Mesenteric fat pad (tissue), 1 donor: ENCODE measurements at regions not wholly inside any gene's neighbourhood (a gene's known extent, or its start where the extent isn't known, plus 50 kb on each side); places are given as distances from the start of the nearest gene placed in this dataset.

Source experiments
- DNase-seq: peaks from one replicate; pipeline ENCODE4 v3.0.0-alpha.2; 2020; ENCODE audit warnings: low spot score
- donor health status: DM: yes; HTN: yes; CAD: no.

DNA sequence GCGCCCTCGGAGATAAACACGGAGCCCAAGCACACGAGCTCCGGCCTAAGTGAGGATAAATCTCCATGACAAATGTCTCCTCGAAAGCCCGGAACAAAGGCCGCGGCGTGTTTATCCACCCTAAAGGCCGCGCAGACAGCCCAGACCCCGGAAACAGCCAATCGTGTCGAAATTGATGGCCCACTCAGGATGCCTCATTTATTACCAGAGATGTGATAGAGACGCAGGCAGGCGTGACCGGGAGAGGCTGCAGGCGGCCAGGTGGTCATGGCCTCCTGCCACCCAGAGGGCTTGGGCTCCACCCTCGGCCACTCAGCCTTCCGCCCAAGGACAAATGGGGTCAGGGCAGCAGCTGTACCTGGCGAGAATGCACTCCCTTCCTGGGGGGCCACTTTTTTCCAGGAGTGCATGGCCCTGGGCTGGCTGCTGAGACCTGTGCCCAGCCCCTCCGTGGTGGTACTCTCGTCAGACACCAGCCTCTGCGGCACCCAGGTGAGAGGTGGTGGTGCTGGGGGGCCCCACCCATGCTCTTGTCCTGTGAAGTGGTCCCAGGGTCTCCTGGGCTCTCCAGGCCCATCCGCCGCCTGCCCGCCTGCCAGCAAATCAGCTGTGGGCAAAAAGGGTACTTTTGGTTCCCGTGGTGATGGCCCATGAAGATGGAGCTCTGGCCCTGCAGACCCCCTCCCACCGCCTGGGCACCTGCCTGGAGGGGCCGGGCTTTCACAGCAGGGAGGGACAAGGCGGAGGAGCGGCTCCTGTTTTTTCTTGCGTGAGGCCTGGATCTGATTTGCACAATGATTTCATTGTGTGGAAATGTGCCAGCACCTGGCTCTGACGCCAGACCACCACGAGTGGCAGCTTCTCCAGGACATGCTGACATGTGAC lies 211.5 kb upstream of the C14orf180 start:
- DNase-seq = no peak

GRCh38 chr14:104368751-104369100 lies 210.8 kb upstream of the C14orf180 start:
- no peak for DNase-seq

GRCh38 chr14:104369208-104369607 lies 210.4 kb upstream of the C14orf180 start:
- DNase-seq = no peak

GRCh38 chr14:104370256-104370870 lies 209.2 kb upstream of the C14orf180 start:
- DNase-seq = no peak

- no peak for DNase-seq
Observed at GRCh38 chr14:104371031-104371430, 208.5 kb upstream of the C14orf180 start.

GRCh38 chr14:104371917-104372316 lies 207.6 kb upstream of the C14orf180 start:
- DNase-seq = no peak

- DNase-seq = no peak
Observed at GRCh38 chr14:104372390-104373054, 207.0 kb upstream of the C14orf180 start.

- no peak for DNase-seq
Observed at GRCh38 chr14:104373055-104373854, 206.3 kb upstream of the C14orf180 start.

GRCh38 chr14:104373855-104374717 lies 205.5 kb upstream of the C14orf180 start:
- DNase-seq = no peak

- no peak for DNase-seq
Observed at GRCh38 chr14:104374718-104375080, 204.9 kb upstream of the C14orf180 start.

GRCh38 chr14:104375551-104376201 lies 203.9 kb upstream of the C14orf180 start:
- DNase-seq = no peak

- DNase-seq = no peak
Observed at GRCh38 chr14:104376202-104377140, 203.1 kb upstream of the C14orf180 start.

DNA sequence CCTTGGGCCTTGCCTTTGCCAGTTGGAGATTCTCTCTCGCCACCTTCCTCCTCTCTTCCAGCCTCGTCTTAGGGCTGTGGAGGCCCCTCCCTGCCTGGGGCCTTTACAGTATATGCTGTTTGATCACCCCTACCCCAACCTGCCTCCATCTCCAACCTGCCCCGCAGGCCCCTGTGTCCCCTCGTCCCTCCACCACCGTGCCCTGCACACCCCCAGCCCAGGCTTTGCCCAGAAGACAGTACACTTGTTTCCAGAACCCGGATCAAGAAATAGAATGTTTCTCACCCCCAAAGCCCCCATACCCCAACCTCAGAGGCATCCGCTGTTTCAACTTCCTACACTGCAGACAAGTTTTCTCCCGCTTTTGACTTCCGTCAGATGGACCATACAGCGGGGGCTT lies 202.3 kb upstream of the C14orf180 start:
- DNase-seq = no peak

DNA sequence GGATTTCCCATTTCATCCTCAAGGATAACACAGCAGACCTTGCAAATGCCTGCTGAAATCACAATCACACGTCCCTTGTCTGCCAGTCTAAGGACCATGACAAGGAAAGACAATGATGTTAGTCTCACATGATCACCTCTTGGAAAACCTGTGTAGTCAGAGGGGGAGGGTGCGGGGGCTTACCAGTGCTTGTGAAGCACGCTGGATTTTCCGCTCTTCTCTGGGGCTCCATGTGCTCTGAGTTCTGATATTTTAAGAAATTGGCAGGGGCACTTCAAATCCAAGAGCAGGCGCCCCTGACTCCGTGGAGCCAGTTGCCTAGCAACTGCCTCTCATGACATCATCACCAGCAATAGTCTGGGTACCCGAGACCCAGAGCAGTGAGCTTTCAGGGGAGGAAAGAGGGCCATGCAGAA lies 200.9 kb upstream of the C14orf180 start:
- no peak for DNase-seq

DNA sequence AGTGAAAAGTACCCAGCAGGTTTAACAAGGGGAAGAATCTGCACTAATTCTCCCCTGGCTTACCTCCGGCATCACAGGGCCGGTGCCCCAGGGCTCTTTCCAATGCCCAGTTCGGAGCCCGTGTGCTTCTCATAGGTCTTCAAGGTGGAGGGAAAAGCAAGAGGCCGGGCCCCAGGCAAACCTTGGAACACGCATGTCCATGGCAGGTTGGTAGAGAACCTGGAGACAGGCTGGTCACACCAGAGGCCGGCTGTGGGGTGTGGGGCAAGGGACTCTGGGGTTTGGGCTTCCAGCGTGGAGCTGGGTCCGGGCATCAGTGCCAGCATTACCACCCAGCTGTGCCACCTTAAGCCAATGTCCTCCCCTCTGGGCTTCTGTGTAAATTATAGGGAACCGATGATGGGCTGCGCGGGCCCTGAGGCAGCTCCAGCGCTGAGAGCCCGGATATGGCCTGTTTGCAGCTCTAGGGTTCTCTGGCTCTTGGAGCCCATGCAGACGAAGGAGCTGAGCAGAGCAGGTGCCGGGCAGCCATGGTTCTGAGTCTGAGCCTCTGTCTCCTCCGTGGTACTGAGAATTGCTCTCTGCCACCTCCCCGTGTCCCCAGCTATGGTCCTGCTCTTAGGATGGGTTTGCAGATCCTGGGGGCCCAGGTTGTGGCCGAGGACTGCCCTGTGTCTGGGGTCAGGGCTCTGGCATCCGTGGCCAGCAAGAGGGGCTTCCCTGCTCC lies 197.0 kb upstream of the C14orf180 start:
- DNase-seq = peak; percentile 79

- DNase-seq = peak; percentile 85
Observed at GRCh38 chr14:104383088-104383995, 196.2 kb upstream of the C14orf180 start.
